HEK293T (cell line): ENCODE measurements at regions not wholly inside any gene's neighbourhood (a gene's known extent, or its start where the extent isn't known, plus 50 kb on each side); places are given as distances from the start of the nearest gene placed in this dataset.

Experiments
- CTCF ChIA-PET: fragments of 350-600 bp; formaldehyde crosslinking; extraction: SDS; loops from one replicate; lab custom pipeline; 2021; ENCODE audit warnings: antibody characterized with exemption, inconsistent platforms; lab: Yijun Ruan, JAX
- POLR2A ChIA-PET: fragments of 350-600 bp; formaldehyde crosslinking; extraction: SDS; loops from one replicate; lab custom pipeline; 2020; ENCODE audit warnings: antibody characterized with exemption, inconsistent platforms; lab: Yijun Ruan, JAX
- DNase-seq: peaks from one replicate; pipeline ENCODE4 v3.0.0; 2012; ENCODE audit warnings: mixed read lengths; ENCODE audit errors: extremely low spot score
- ARNT ChIP-seq: fragments of 450-650 bp; IDR thresholded peaks from 2 replicates; pipeline ENCODE4 v1.6.1; 2017; ENCODE audit warnings: mild to moderate bottlenecking
- BHLHE40 ChIP-seq: fragments of 450-650 bp; IDR thresholded peaks from 2 replicates; pipeline ENCODE4 v1.6.1; 2016; ENCODE audit warnings: mild to moderate bottlenecking, moderate library complexity, borderline replicate concordance
- CTBP1 ChIP-seq: fragments of 450-650 bp; IDR thresholded peaks from 2 replicates; pipeline ENCODE4 v1.6.1; 2016; ENCODE audit warnings: borderline replicate concordance
- ELF4 ChIP-seq: fragments of 450-650 bp; IDR thresholded peaks from 2 replicates; pipeline ENCODE4 v1.6.1; 2017; ENCODE audit warnings: antibody characterized with exemption
- FOXA1 ChIP-seq: fragments of 450-650 bp; IDR thresholded peaks from 2 replicates; pipeline ENCODE4 v1.6.1; 2016; ENCODE audit warnings: mild to moderate bottlenecking
- FOXK2 ChIP-seq: fragments of 450-650 bp; IDR thresholded peaks from 2 replicates; pipeline ENCODE4 v1.6.1; 2016; ENCODE audit warnings: mild to moderate bottlenecking
- FOXM1 ChIP-seq: fragments of 450-650 bp; IDR thresholded peaks from 2 replicates; pipeline ENCODE4 v1.6.1; 2017; ENCODE audit warnings: mild to moderate bottlenecking, borderline replicate concordance
- HDGF ChIP-seq: fragments of 450-650 bp; IDR thresholded peaks from 2 replicates; pipeline ENCODE4 v1.6.1; 2017; ENCODE audit warnings: antibody characterized with exemption, borderline replicate concordance
- L3MBTL2 ChIP-seq: fragments of 450-650 bp; conservative IDR thresholded peaks from 2 replicates; pipeline ENCODE4 v1.6.1; 2016; ENCODE audit warnings: mild to moderate bottlenecking
- LEF1 ChIP-seq: fragments of 450-650 bp; IDR thresholded peaks from 2 replicates; pipeline ENCODE4 v1.6.1; 2017; ENCODE audit warnings: mild to moderate bottlenecking, borderline replicate concordance
- NFRKB ChIP-seq: fragments of 450-650 bp; IDR thresholded peaks from 2 replicates; pipeline ENCODE4 v1.6.1; 2016; ENCODE audit warnings: mild to moderate bottlenecking, moderate library complexity
- SP1 ChIP-seq: fragments of 450-650 bp; IDR thresholded peaks from 2 replicates; pipeline ENCODE4 v1.6.1; 2017
- SUZ12 ChIP-seq: fragments of 450-650 bp; IDR thresholded peaks from 2 replicates; pipeline ENCODE4 v1.6.1; 2016; ENCODE audit warnings: mild to moderate bottlenecking
- TARDBP ChIP-seq: fragments of 450-650 bp; IDR thresholded peaks from 2 replicates; pipeline ENCODE4 v1.6.1; 2016
- ZNF384 ChIP-seq: fragments of 450-650 bp; IDR thresholded peaks from 2 replicates; pipeline ENCODE4 v1.6.1; 2016
- TF ChIP-seq, protein P1 (sequence below): fragments of 450-650 bp; IDR thresholded peaks from 2 replicates; pipeline ENCODE4 v1.6.1; 2016

DNA sequence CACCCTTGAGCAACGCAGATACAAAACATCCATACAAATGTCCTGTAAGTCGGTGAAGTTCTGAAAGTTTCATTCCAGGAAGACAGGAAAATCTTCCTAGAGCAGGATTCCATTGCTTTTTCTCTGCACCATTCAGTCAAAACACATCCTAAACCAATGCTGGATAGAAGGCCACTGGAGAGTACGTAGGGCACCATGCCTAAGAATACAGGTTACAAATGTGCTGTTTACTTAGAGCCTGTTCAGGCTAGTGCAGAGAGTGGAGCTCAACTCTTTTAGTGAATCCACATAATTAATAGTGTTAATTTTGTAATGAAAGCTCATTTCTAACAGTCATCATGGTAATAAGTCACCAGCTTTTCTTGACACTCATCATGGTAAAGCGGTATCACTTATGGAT is 187.6 kb downstream of the NHLRC3 start:
- TF ChIP-seq ARNT: no peak
- TF ChIP-seq FOXK2: no peak
- no peak for TF ChIP-seq SP1
- no peak for TF ChIP-seq ELF4
- TF ChIP-seq FOXM1: no peak
- no peak for TF ChIP-seq LEF1
- CTCF ChIA-PET: interaction anchor here (0.6 kb wide), 1 partner anchor 36 kb away, joined by 3 read pairs; no protein-coding TSS in a partner anchor
- POLR2A ChIA-PET: no interaction called here
- DNase-seq: no peak

DNA sequence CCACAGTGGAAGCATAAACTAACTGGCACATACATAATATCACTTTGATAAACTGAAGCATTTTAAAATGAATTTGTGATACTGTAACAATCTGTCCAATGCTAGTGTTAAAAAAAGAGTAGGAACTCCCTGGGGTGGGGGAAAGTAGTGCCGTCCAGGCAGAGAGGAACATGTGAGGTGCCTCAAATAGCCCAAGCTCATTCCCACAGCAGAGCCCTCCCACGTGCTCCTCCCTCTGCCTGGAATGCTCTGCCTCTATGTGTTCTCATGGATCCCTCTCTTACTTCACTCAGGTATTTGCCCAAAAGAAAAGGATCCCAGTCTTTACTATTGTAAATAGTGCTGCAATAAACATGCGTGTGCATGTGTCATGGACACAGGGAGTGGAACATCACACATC is 188.1 kb downstream of the NHLRC3 start:
- ChIA-PET POLR2A (no interaction called here), CTCF (no interaction called here)
- no peak for DNase-seq
- TF ChIP-seq LEF1 (no peak), SP1 (no peak), TARDBP (no peak), BHLHE40 (no peak), FOXM1 (no peak), CTBP1 (no peak), L3MBTL2 (no peak)

DNA sequence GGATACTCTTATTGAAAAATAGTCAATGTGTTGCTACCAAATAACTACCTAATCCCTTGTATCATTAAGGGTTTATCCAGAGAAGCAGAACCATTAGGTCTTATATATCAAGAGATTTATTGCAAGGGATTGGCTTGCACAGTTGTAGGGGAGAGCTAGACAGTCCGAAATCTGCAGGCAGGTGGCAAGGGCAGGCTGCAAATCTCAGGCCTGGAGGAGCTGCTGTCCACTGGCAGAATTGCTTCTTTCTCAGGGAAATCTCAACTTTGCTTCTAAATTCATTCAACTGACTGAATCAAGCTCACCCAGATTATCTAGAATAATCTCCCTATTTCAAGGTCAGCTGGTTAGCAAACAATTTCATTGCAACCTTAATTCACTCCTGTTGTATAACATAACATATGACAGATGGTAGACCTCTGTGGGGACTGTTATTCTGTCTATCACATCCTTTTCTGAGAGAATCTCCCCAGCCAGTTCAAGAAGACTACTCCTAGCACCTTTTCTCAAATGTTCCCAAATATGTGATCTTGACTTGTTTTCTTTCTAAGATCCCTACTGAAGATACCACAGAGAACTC is 194.2 kb downstream of the NHLRC3 start:
- no peak for TF ChIP-seq FOXK2
- TF ChIP-seq, protein P1, sequence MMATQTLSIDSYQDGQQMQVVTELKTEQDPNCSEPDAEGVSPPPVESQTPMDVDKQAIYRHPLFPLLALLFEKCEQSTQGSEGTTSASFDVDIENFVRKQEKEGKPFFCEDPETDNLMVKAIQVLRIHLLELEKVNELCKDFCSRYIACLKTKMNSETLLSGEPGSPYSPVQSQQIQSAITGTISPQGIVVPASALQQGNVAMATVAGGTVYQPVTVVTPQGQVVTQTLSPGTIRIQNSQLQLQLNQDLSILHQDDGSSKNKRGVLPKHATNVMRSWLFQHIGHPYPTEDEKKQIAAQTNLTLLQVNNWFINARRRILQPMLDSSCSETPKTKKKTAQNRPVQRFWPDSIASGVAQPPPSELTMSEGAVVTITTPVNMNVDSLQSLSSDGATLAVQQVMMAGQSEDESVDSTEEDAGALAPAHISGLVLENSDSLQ: no peak
- no peak for TF ChIP-seq SP1
- TF ChIP-seq HDGF: no peak
- no peak for TF ChIP-seq TARDBP
- no peak for TF ChIP-seq FOXM1
- ChIA-PET POLR2A (no interaction called here), CTCF (no interaction called here)
- no peak for DNase-seq

DNA sequence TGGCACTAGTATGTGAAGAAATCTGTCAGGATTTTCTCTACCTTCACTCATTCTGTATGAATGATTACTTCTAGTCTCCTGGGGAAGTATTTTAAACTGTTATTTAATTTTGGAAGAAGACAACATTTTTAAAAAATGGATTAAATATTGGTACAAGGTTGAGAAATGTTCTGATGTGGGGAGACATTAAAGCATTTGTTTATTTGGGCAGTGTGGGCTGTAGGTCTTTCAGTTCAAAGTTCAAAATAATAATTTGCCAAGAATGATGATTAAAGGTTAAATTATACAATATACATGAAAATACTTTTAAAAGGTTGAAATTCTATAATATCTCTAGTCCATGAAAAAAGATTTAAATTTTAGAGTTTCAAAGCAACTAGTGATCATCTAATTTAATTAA is 194.7 kb downstream of the NHLRC3 start:
- no peak for DNase-seq
- CTCF ChIA-PET: no interaction called here

DNA sequence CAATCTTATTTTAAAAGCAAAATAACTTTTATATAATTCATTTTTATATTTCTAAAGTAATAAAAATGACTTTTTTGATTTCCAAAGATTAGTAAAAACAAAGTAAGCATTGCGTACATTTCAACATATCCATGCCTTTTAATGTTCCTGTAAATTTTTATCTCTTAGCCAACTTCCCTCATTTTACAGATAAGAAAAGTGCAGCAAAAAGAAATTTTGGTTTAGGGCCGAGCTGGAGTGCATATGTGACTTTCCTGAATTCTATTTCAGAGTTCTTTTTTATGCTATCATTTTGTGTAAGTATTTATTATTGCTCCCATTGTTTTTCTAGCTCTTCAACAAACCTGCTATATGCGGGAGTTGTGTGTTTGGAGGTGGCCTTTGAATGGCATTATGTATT is 195.3 kb downstream of the NHLRC3 start:
- ChIA-PET POLR2A (no interaction called here), CTCF (no interaction called here)
- DNase-seq: no peak
- TF ChIP-seq FOXK2 (no peak), TARDBP (no peak), SUZ12 (no peak), HDGF (no peak), LEF1 (no peak), CTBP1 (no peak), SP1 (no peak), ZNF384 (no peak), FOXA1 (no peak), ARNT (no peak), FOXM1 (no peak), L3MBTL2 (no peak), NFRKB (no peak), ELF4 (no peak), BHLHE40 (no peak)
- TF ChIP-seq, protein P1: no peak

More for the DNA sequence above, 194.7 kb downstream of the NHLRC3 start:
- POLR2A ChIA-PET: no interaction called here
- no peak for TF ChIP-seq FOXK2
- TF ChIP-seq NFRKB: no peak
- no peak for TF ChIP-seq ELF4
- TF ChIP-seq BHLHE40: no peak
- TF ChIP-seq LEF1: no peak
- TF ChIP-seq L3MBTL2: no peak
- no peak for TF ChIP-seq SUZ12
- no peak for TF ChIP-seq CTBP1
- TF ChIP-seq SP1: no peak
- no peak for TF ChIP-seq ARNT
- no peak for TF ChIP-seq FOXM1
- no peak for TF ChIP-seq ZNF384
- TF ChIP-seq HDGF: no peak
- TF ChIP-seq FOXA1: no peak
- no peak for TF ChIP-seq TARDBP

DNA sequence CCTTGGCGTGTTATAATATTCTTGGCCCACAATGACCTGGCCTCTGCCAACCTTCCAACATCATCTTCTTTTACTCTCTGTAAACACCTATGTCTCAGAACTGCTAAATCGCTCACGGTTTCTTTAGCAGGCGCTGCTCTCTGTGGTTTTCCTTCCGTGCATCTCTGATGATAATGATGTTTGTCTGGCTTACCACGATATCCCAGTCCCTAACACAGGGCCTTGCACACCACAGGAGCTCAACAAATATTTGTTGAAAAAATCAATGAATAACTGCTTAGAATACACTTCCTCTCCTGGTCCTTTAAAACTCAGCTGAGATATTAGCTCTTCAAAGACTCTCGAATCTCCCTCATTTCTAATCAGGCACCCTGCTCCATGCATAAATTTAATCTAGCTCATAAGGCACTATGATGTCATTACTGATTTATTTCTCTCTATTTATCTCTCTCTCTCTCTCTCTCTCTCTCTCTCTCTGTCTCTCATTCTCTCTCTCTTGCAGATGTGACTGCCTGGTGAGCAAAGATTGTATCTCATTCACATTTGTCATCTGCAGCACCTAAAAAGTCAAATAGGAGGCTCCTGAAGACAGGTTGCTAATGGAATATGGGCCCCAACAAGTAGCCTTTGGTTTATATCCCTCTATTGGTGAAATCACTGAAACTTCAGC is 206.4 kb downstream of the NHLRC3 start:
- TF ChIP-seq NFRKB (no peak), FOXM1 (no peak), ELF4 (no peak), SP1 (no peak), CTBP1 (no peak), FOXA1 (no peak), LEF1 (no peak), L3MBTL2 (no peak), ARNT (no peak), ZNF384 (no peak), HDGF (no peak), BHLHE40 (no peak), FOXK2 (no peak), SUZ12 (no peak), TARDBP (no peak)
- TF ChIP-seq, protein P1: no peak
- CTCF ChIA-PET: no interaction called here
- POLR2A ChIA-PET: no interaction called here
- no peak for DNase-seq
